Stimulated activated CD8-positive, alpha-beta memory T cell treated with anti-CD3 and anti-CD28 coated beads, Interleukin-4, amount 100 ng/mL, for 48 hours (primary cell): ENCODE measurements at regions not wholly inside any gene's neighbourhood (a gene's known extent, or its start where the extent isn't known, plus 50 kb on each side); places are given as distances from the start of the nearest gene placed in this dataset.

Source experiments
- DNase-seq: peaks from one replicate; pipeline ENCODE4 v3.0.0-alpha.2; 2020

- no peak for DNase-seq
Observed at GRCh38 chr15:94924971-94925598, 693.7 kb downstream of the MCTP2 start.

- DNase-seq: no peak
Observed at GRCh38 chr15:94925680-94926079, 694.3 kb downstream of the MCTP2 start.

DNA sequence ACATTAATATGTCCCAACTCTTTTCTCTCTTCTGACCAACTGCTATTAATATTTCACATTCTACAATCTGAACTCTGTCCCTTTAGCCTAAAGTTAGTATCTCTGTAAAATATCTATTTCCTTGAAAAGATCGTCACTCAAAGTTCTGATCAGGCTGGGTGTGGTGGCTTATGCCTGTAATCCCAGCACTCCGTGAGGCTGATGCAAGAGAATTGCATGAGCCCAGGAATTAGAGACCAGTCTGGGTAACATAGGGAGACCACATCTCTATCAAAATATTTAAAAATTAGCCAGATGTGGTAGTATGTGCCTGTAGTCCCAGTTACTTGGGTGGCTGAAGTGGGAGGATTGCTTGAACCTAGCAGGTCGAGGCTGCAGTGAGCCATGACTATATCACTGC, 695.6 kb downstream of the MCTP2 start:
- no peak for DNase-seq

DNA sequence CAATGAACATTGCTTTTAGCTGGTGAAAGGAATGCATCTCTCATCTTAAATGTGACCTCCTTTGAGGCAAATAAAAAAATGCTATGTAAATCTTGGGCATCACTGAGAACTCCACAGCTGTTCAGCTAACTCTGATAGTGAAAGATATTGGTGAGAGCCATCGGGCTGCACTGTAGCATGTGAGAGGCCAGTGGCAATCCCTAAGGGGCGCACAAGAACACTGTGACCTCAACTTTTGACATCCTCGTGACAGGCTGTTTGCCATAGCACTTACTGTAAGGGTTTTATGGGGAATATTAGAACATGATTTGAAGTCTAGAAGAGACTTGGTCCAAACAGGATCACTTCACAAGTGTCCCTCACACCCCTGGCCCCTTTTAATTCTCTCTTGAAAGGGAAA, 697.9 kb downstream of the MCTP2 start:
- no peak for DNase-seq

GRCh38 chr15:94930441-94930840, 699.1 kb downstream of the MCTP2 start:
- no peak for DNase-seq

DNA sequence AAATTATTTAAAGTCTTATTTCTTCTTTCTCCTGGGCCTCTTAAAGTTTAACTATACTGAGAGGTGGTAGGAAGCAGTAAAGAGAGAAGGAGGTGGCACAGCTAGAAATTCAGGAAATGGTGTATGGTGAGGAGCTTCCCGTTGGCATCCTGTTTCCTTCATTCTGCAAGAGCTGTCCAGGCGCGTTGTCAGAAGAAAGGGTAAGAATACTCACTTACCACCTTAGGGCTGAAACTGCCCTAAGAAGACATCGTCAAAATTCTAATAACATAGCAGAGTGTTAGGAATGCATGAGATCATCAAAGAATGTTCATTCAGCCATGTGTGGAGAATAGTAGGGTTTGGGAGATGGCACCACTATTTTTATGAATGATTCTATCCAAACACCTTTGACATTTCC, 699.6 kb downstream of the MCTP2 start:
- no peak for DNase-seq

DNA sequence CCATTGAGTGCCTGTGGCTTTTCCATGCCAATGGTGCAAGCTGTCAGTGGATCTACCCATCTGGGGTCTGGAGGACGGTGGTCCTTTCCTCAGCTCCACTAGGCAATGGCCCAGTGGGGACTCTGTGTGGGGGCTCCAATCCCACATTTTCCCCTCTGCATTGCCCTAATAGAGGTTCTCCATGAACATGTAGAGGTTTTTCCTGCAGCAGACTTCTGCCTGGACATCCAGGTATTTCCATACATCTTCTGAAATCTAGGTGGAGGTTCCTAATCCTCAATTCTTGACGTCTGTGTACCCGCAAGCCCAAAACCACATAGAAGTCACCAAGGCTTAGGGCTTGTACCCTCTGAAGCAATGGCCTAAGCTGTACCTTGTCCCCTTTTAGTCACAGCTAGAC, 703.1 kb downstream of the MCTP2 start:
- no peak for DNase-seq

DNA sequence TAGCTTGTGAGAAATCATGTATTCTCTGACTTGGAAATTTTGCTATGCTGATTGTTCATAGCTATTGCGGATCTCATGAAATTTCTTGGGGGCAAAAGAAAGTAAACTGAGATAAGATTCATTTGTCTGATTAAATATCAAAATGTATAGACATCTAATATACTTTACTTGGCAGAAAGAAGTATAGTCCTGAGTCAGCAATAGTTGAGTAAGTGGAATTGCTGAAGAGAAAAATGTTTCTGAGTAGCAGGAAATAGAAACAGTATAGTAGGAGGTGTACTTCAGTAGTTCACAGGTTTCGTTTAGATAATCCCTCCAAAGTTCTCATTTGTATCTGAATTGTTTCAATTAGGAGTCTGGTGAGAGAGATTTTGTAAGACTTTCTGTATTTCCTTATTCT, 705.9 kb downstream of the MCTP2 start:
- DNase-seq: no peak

GRCh38 chr15:94943888-94944287, 712.5 kb downstream of the MCTP2 start:
- DNase-seq: no peak

DNA sequence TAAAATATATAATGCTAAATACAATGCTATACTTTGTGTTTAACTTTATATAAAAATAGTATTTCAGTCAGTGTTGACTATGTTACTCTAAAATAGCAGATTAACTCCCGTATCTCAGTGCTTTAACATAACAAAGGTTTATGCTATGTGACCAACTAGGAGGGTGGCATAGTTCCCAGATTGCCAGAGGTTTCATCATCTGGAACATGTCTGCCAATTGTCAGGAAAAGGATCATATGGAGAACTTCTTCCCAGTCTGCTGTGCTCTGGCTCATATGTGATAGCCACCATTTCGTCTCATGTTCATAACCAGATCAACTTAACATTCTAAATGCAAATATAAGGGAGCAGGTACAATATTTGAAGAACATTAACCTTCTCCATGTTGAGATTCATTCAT, 720.2 kb downstream of the MCTP2 start:
- DNase-seq: no peak

DNA sequence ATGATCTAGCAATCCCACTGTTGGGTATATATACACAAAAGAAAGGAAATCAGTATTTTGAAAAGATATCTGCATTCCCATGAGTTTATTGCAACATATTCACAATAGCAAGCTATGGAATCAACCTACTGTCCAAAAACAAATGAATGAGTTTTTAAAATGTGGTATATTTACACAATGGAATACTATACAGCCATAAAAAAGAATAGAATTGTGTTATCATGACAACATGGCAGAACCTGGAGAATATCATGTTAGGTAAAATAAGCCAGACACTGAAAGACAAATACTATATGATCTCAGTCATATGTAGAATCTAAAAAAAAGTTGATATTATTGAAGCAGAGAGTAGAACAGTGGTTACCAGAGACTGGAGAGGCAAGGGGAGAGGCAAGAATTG, 732.6 kb downstream of the MCTP2 start:
- DNase-seq: no peak

DNA sequence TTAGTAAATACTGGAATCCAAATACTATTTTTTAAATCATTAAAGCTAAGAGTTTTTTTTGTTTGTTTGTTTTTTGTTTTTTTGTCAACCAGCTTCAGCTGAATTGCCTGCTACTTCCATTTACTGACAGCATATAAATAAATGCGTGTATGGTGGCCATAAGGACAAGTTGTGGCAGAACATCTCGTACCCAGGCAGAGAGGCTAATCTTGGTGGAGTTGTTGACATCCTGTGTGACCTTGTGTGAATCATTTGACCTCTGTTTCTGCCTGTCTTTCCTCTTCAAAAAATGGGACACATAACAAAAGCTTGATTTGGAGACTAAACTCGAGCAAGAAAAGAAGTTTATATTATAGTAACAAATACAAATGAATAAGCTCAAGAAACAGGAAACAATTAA, 734.2 kb downstream of the MCTP2 start:
- DNase-seq: no peak

GRCh38 chr15:94968133-94968532, 736.8 kb downstream of the MCTP2 start:
- no peak for DNase-seq

DNA sequence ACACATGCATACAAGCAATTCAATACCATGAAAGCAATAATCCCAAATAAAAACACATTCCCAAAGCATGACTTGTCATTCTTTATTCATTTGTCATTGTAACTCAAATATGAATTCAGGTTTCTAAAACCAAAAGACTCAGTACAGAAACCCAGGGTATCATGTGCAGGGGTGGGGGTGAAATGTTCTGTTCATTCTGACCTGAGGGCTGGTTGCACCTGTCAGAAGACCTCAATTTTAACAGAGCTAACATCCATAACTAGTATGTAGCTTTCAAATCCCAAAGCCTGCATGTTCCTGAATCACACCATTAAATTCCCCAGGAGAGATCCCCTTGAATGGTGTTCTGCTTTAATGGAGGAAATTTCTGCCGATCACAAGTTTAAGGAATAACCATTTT, 738.7 kb downstream of the MCTP2 start:
- no peak for DNase-seq

DNA sequence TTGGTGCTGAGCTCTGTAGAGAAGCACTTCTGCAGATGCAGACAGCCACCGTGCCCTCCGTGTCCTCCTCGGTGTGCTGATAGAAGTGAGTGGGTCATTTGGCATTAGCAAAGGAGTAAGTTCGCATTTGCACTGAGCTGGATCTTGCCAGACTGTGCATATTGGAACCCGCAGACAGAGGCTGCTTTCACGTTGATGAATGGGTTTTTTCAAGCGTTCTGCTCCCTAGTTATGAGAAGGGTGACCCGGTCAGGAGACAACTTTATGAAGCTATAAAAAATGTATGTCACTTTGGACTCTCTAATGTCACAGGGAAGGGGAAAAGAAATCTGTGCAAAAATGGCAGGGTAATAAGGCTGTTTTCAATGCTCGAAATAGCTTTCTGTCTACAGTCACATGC, 739.4 kb downstream of the MCTP2 start:
- no peak for DNase-seq

DNA sequence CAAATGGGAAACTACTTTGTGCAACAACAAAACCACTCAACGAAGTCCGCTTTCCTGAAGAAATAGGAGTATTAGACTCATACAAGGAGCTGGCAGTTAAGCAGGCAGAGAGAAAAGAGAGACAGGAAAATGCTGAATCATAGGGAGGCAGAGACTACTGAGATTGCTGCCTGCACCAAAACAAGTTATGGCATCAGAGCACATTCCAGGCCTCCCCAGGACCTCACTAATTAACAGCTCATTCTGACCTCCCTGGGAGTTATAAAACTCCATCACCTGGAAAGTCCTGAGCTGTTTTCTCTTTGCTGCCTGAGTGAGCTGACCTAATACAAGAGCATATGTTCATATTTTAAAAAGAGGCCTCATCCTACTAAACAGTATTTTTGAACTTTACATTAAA, 741.0 kb downstream of the MCTP2 start:
- DNase-seq: no peak

DNA sequence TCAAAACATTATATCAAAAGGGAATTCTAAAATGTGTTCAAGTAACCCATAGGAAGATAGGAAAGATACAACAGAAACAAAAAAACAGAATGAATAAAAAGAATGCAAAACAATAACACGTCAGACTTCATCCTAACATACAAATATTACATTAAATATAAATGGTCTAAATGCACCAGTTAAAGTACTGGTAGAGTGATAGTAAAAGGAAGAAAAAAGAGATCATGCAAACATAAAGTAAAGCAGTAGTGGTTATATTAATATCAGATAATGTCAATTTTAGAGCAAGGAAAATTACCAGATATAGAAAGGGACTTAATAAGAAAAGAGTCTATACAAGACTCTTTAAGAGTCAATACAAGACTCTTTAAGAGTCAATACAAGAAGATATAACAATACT, 755.7 kb downstream of the MCTP2 start:
- no peak for DNase-seq

DNA sequence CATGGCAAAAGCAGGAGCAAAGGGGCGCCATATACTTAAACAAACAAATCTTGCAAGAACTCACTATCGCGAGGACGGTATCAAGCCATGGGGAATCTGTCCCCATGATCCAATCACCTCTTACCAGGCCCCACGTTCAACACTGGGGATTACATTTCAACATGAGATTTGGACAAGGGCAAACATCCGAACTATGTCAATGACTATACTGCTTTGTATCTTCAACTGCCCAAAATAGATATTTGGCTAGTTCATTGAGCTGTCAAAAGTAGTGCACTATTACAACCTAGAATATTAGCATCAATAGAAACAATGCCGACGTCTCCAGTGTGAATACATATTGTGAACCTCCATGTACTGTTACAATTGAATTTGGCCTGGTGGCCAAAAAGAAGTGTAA, 760.4 kb downstream of the MCTP2 start:
- DNase-seq: no peak

- no peak for DNase-seq
Observed at GRCh38 chr15:95009635-95010034, 778.3 kb downstream of the MCTP2 start.

GRCh38 chr15:95013381-95013780, 782.0 kb downstream of the MCTP2 start:
- no peak for DNase-seq

DNA sequence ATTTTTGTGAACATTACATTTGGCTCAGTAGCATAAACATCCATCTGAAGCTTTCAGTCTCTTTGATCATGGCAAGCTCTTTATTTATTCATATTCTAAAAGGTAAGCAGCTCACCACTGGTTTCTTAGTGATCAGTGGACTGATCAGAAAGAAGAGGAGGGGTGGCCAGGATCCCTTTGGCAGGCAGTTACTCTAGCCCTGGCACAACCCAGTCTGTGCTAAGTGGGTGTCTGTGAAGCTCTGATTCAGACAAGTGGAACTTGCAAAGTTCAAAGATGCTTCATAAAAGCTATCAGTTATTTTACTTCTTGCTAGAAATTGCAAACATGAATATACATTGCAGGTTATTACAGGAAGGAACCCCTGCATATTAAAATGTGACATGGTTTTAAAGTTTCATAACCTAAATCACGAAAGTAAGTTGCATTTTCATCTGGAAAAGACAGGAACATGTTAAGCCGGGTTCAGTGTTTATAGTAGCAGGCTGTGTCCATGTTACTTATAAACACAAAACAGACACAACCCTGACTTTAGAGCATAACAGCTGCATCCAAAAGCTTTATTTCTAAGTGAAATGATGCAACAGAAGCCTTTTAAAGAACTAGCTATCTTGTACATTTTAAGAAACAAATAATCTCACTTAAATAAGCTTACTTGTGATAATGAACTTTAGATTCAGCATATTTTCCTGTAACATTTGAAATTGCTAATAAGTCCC, 785.3 kb downstream of the MCTP2 start:
- no peak for DNase-seq

GRCh38 chr15:95017666-95018328, 786.4 kb downstream of the MCTP2 start:
- no peak for DNase-seq

GRCh38 chr15:95018888-95019545, 787.7 kb downstream of the MCTP2 start:
- DNase-seq: no peak

DNA sequence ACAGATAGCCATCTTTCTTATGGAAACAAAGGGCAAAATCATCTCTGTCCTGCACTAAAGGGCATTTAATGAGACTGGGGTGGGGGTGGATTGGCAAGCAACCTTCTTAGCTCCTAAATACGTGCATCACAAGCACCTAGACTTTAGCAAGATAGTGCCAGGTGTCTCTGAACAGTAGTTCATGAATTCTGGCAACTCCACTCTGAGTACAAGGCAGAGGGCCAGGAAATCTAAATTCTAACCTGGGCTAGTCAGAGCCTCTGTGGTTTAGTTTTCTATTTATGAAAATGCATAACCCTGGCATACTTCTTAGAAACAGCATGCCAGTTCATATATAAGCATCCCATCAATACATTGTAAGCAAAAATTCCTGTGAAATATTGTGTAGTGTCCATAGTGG, 788.5 kb downstream of the MCTP2 start:
- DNase-seq: no peak
